HepG2 (cell line): ENCODE measurements at regions not wholly inside any gene's neighbourhood (a gene's known extent, or its start where the extent isn't known, plus 50 kb on each side); places are given as distances from the start of the nearest gene placed in this dataset.

Experiments used
- BCL6 ChIP-seq: IDR thresholded peaks from 2 replicates; pipeline ENCODE4 v1.6.1; 2016; ENCODE audit warnings: missing genetic modification reagents, missing compliant biosample characterization
- EP300 ChIP-seq, 3 experiments: sonication (generic) in 1 of 3; formaldehyde crosslinking in 1 of 3; IDR thresholded peaks; 2 replicates each; pipeline versions ENCODE4 v1.5.1 to v1.6.1; 2011 to 2020; ENCODE audit warnings: low read depth in 2 of 3, low read length in 2 of 3, borderline replicate concordance in 1 of 3, improper control_type of control experiment in 1 of 3, mild to moderate bottlenecking in 1 of 3, missing genetic modification reagents in 1 of 3, moderate library complexity in 1 of 3
- FLYWCH1 ChIP-seq: sonication (generic); formaldehyde crosslinking; IDR thresholded peaks from 2 replicates; pipeline ENCODE4 v1.8.1; 2023; ENCODE audit warnings: mild to moderate bottlenecking, missing genetic modification reagents
- IRF1 ChIP-seq: sonication (generic); formaldehyde crosslinking; IDR thresholded peaks from 2 replicates; pipeline ENCODE4 v1.4.0; 2020; ENCODE audit warnings: low read depth, mild to moderate bottlenecking, missing genetic modification reagents
- MAX ChIP-seq: IDR thresholded peaks from 2 replicates; pipeline ENCODE4 v1.6.1; 2012; ENCODE audit warnings: inconsistent platforms
- MXD4 ChIP-seq: IDR thresholded peaks from 2 replicates; pipeline ENCODE4 v1.6.1; 2016; ENCODE audit warnings: mild to moderate bottlenecking, missing biosample characterization, missing genetic modification reagents
- PTBP1 ChIP-seq: fragments of 200-400 bp; formaldehyde crosslinking; IDR thresholded peaks from 2 replicates; pipeline ENCODE4 v1.6.1; 2018; ENCODE audit warnings: low read length, low read depth; ENCODE audit not compliant: poor library complexity, severe bottlenecking
- SALL1 ChIP-seq: sonication (generic); formaldehyde crosslinking; IDR thresholded peaks from 2 replicates; pipeline ENCODE4 v1.8.0; 2022; ENCODE audit warnings: mild to moderate bottlenecking, missing genetic modification reagents
- SETDB1 ChIP-seq: sonication (generic); formaldehyde crosslinking; IDR thresholded peaks from 2 replicates; pipeline ENCODE4 v1.5.1; 2020; ENCODE audit warnings: missing genetic modification reagents, mild to moderate bottlenecking, borderline replicate concordance
- ZNF207 ChIP-seq: fragments of 450-650 bp; IDR thresholded peaks from 2 replicates; pipeline ENCODE4 v1.6.1; 2016; ENCODE audit warnings: antibody characterized with exemption, borderline replicate concordance
- ZNF264 ChIP-seq: sonication (generic); formaldehyde crosslinking; IDR thresholded peaks from 2 replicates; pipeline ENCODE4 v1.4.0; 2020; ENCODE audit warnings: missing genetic modification reagents
- ZNF331 ChIP-seq: sonication (generic); formaldehyde crosslinking; IDR thresholded peaks from 2 replicates; pipeline ENCODE4 v1.4.0; 2020; ENCODE audit warnings: missing genetic modification reagents
- ZNF430 ChIP-seq: sonication (generic); formaldehyde crosslinking; IDR thresholded peaks from 2 replicates; pipeline ENCODE4 v1.9.0; 2021; ENCODE audit warnings: mild to moderate bottlenecking, missing genetic modification reagents
- ZNF609 ChIP-seq: sonication (generic); formaldehyde crosslinking; IDR thresholded peaks from 2 replicates; pipeline ENCODE4 v1.4.0; 2020; ENCODE audit warnings: mild to moderate bottlenecking, missing genetic modification reagents, borderline replicate concordance
- ZSCAN25 ChIP-seq: sonication (generic); formaldehyde crosslinking; IDR thresholded peaks from 2 replicates; pipeline ENCODE4 v1.8.0; 2022; ENCODE audit warnings: mild to moderate bottlenecking, missing genetic modification reagents
- ZSCAN31 ChIP-seq: sonication (generic); formaldehyde crosslinking; IDR thresholded peaks from 2 replicates; pipeline ENCODE4 v1.5.0; 2020; ENCODE audit warnings: low read depth, mild to moderate bottlenecking, missing genetic modification reagents
- ZSCAN9 ChIP-seq: IDR thresholded peaks from 2 replicates; pipeline ENCODE4 v1.6.1; 2016; ENCODE audit warnings: borderline replicate concordance
- TF ChIP-seq, protein P1 (sequence below): sonication (generic); formaldehyde crosslinking; IDR thresholded peaks from 2 replicates; pipeline ENCODE4 v1.4.0; 2020; ENCODE audit warnings: mild to moderate bottlenecking, missing genetic modification reagents
- TF ChIP-seq, protein P2 (sequence below), 2 experiments: sonication (generic) in 1 of 2; formaldehyde crosslinking in 1 of 2; IDR thresholded peaks; 2 replicates each; pipeline versions ENCODE4 v1.4.0 to v1.6.1; 2018 to 2020; ENCODE audit warnings: missing genetic modification reagents in 2 of 2, borderline replicate concordance in 1 of 2, low read depth in 1 of 2, mild to moderate bottlenecking in 1 of 2, missing biosample characterization in 1 of 2

- TF ChIP-seq MAX (peak; percentile 77), ZNF609 (CRISPR knock-in tag) (no peak), FLYWCH1 (no peak), ZNF264 (CRISPR knock-in tag) (peak; percentile 63; the same call in 1 of the 2 replicates), MXD4 (CRISPR knock-in tag) (no peak), ZSCAN25 (CRISPR knock-in tag) (0 out of 2 replicates have a peak, but pooled peaks have one; percentile 27), SALL1 (CRISPR knock-in tag) (peak; percentile 92), ZNF430 (CRISPR knock-in tag) (0 out of 2 replicates have a peak, but pooled peaks have one; percentile 19), PTBP1 (no peak), IRF1 (CRISPR knock-in tag) (no peak), ZSCAN31 (CRISPR knock-in tag) (no peak), ZSCAN9 (CRISPR knock-in tag) (peak; percentile 47; the same call in 1 of the 2 replicates), ZNF207 (no peak), BCL6 (CRISPR knock-in tag) (0 out of 2 replicates have a peak, but pooled peaks have one; percentile 22), ZNF331 (CRISPR knock-in tag) (peak; percentile 60; the same call in 1 of the 2 replicates), EP300 (IDR thresholded peaks at IDR 0.05; ENCODE audit: low read depth in 2 of 2, low read length in 2 of 2) (peak in 1 of 2 experiments; percentile 55; a peak in 1 of 4 replicates), EP300 (CRISPR knock-in tag; IDR thresholded peaks at IDR 0.05; ENCODE audit: borderline replicate concordance) (peak; percentile 52; the same call in 1 of the 2 replicates), SETDB1 (peak; percentile 83; the same call in 1 of the 2 replicates)
- TF ChIP-seq, protein P1, sequence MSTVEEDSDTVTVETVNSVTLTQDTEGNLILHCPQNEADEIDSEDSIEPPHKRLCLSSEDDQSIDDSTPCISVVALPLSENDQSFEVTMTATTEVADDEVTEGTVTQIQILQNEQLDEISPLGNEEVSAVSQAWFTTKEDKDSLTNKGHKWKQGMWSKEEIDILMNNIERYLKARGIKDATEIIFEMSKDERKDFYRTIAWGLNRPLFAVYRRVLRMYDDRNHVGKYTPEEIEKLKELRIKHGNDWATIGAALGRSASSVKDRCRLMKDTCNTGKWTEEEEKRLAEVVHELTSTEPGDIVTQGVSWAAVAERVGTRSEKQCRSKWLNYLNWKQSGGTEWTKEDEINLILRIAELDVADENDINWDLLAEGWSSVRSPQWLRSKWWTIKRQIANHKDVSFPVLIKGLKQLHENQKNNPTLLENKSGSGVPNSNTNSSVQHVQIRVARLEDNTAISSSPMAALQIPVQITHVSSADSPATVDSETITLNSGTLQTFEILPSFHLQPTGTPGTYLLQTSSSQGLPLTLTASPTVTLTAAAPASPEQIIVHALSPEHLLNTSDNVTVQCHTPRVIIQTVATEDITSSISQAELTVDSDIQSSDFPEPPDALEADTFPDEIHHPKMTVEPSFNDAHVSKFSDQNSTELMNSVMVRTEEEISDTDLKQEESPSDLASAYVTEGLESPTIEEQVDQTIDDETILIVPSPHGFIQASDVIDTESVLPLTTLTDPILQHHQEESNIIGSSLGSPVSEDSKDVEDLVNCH = no peak
- TF ChIP-seq, protein P2, sequence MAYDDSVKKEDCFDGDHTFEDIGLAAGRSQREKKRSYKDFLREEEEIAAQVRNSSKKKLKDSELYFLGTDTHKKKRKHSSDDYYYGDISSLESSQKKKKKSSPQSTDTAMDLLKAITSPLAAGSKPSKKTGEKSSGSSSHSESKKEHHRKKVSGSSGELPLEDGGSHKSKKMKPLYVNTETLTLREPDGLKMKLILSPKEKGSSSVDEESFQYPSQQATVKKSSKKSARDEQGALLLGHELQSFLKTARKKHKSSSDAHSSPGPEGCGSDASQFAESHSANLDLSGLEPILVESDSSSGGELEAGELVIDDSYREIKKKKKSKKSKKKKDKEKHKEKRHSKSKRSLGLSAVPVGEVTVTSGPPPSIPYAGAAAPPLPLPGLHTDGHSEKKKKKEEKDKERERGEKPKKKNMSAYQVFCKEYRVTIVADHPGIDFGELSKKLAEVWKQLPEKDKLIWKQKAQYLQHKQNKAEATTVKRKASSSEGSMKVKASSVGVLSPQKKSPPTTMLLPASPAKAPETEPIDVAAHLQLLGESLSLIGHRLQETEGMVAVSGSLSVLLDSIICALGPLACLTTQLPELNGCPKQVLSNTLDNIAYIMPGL (CRISPR knock-in tag; IDR thresholded peaks at IDR 0.05; ENCODE audit: borderline replicate concordance in 1 of 2, low read depth in 1 of 2) = no peak
Measured at GRCh38 chr16:79740252-79740651, 139.7 kb upstream of the MAF start (continued).
